Neural crest cell (in vitro differentiated cells): ENCODE measurements at regions not wholly inside any gene's neighbourhood (a gene's known extent, or its start where the extent isn't known, plus 50 kb on each side); places are given as distances from the start of the nearest gene placed in this dataset.
"Not testable (repeated sequence)": the region's sequence is repeated elsewhere in the genome, so short reads cannot be mapped to it uniquely, and the experiment has no call there.

Experiments used
- DNase-seq: peaks from one replicate; pipeline ENCODE4 v3.0.0; 2021; ENCODE audit warnings: low read depth, mixed read lengths, low spot score
- H3K27ac Mint-ChIP-seq: one replicate; pipeline ENCODE4 v1.8.0; 2021; ENCODE audit warnings: mild to moderate bottlenecking, mixed read lengths; ENCODE audit not compliant: unreplicated experiment
- H3K27me3 Mint-ChIP-seq: 2 replicates; pipeline ENCODE4 v1.8.0; 2021; ENCODE audit warnings: low read depth, mild to moderate bottlenecking, mixed read lengths
- H3K36me3 Mint-ChIP-seq: 2 replicates; pipeline ENCODE4 v1.8.0; 2021; ENCODE audit warnings: low read depth, mild to moderate bottlenecking, mixed read lengths
- H3K4me1 Mint-ChIP-seq: 2 replicates; pipeline ENCODE4 v1.8.0; 2021; ENCODE audit warnings: mixed read lengths
- H3K4me3 Mint-ChIP-seq: one replicate; pipeline ENCODE4 v1.8.0; 2021; ENCODE audit warnings: mild to moderate bottlenecking, mixed read lengths
- H3K9me3 Mint-ChIP-seq: 2 replicates; pipeline ENCODE4 v1.8.0; 2021; ENCODE audit warnings: mixed read lengths
- CTCF ChIP-seq: fragments of 200-600 bp; sonication (generic); conservative IDR thresholded peaks from 2 replicates; pipeline ENCODE4 v1.5.0; 2021; ENCODE audit warnings: antibody characterized with exemption, mild to moderate bottlenecking

DNA sequence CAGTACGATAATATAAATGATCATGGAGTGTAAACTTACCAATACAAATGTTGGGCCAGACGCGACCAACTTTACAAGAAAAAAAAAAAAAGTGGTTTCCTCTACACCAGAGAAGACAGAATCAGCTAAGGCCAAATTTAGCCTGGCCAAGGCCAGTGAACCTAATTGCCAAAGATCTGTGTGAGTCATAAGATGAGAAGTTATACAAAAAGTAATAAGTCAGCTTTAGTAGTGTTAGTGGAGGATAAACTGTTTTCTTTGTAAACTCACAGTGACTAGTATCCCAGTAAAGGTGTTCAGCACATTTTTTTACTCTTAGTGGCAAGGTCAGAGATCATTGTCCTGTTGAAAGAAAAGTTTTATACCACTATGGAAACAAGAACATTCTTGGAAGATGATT is 531.4 kb upstream of the TECRL start:
- no peak for TF ChIP-seq CTCF
- Mint-ChIP-seq H3K9me3 (peaks cover 2% of the 10 kb centered on the region), H3K27ac (no peak overlapping the region), H3K4me3 (no peak overlapping the region), H3K27me3 (no peaks in the 10 kb centered on the region), H3K36me3 (no peaks in the 10 kb centered on the region), H3K4me1 (no peaks in the 10 kb centered on the region)
- no peak for DNase-seq

DNA sequence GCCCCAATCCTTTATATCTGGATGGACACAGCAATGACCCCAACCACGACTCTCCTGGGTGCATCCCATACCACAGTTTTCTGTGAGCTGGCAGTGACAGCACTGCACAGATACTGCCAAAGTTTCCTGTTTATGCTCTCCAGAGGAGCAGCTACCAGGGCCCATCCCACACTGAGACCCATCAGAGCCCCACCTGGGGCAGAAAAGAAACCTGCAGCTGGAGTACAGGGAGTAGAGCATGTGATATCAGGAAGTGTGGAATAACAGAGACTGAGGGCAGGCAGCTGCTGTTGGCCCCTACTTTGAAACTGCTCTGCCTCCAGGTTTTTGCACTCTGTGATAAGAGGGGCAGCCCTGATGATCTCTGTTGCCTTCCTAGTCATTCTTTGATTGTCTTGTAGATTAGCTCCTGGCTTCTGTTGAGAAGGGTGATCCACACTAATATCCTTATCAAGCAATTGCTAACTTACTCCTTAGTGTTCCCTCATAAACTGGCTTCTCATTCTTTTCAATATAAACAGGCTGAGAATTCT is 526.3 kb upstream of the TECRL start:
- Mint-ChIP-seq H3K9me3 (peaks cover 2% of the 10 kb centered on the region), H3K4me3 (no peak overlapping the region), H3K4me1 (no peaks in the 10 kb centered on the region), H3K36me3 (no peaks in the 10 kb centered on the region), H3K27me3 (no peaks in the 10 kb centered on the region), H3K27ac (no peak overlapping the region)
- no peak for DNase-seq
- TF ChIP-seq CTCF, result no peak

- Mint-ChIP-seq H3K27me3 (no peaks in the 10 kb centered on the region), H3K4me3 (no peak overlapping the region), H3K27ac (no peak overlapping the region), H3K4me1 (no peaks in the 10 kb centered on the region), H3K9me3 (no peaks in the 10 kb centered on the region), H3K36me3 (no peaks in the 10 kb centered on the region)
- TF ChIP-seq CTCF, result no peak
- no peak for DNase-seq
Measured at GRCh38 chr4:64911846-64912245, 502.6 kb upstream of the TECRL start.

DNA sequence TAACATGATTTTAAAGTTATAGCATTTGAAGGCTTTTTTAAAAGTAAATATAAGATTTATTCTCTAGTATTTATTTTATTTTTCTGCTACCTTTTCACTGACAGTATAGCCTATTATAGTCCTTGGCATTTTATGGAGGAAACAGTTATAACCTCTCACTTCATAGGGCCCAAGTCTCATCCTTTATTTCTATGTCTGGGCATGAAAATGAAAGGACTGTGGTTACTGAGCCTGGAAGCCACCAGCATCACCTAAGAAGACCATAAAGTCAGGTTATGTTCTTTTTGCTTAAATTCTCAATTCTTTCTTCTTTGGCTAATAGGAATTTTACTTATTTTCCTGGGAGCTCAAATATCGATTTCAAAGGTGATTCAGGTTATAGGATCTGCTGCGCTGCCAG is 494.7 kb upstream of the TECRL start:
- no peak for TF ChIP-seq CTCF
- H3K36me3 Mint-ChIP-seq, result no peaks in the 10 kb centered on the region
- DNase-seq, result no peak
- no peak overlapping the region for H3K27ac Mint-ChIP-seq
- H3K27me3 Mint-ChIP-seq, result no peaks in the 10 kb centered on the region
- no peaks in the 10 kb centered on the region for H3K4me1 Mint-ChIP-seq
- H3K9me3 Mint-ChIP-seq, result peaks cover 2% of the 10 kb centered on the region
- H3K4me3 Mint-ChIP-seq, result no peak overlapping the region

DNA sequence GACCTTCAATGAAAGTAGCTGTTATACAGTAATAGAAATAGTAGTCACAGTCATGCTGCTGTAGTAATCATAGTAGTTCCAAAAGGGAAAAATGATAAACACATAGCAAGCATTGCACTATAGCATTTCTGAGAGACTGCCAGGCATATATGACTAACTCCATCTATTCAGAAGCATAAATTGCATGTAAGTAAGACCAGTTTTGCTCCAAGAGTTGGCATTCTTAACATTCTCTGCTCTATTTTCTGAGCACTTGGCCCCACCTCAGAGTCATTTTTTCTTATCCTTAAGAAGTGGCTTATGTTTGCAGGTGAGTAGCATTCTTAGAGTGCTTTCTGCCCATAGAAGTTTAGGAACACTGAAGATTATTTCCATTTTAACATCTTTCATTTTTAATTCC is 490.3 kb upstream of the TECRL start:
- no peak for TF ChIP-seq CTCF
- H3K9me3 Mint-ChIP-seq, result peaks cover 2% of the 10 kb centered on the region
- H3K27ac Mint-ChIP-seq, result no peak overlapping the region
- no peaks in the 10 kb centered on the region for H3K27me3 Mint-ChIP-seq
- no peak for DNase-seq
- no peak overlapping the region for H3K4me3 Mint-ChIP-seq
- H3K4me1 Mint-ChIP-seq, result no peaks in the 10 kb centered on the region
- H3K36me3 Mint-ChIP-seq, result no peaks in the 10 kb centered on the region

GRCh38 chr4:64899030-64899429 is 489.8 kb upstream of the TECRL start:
- not testable (repeated sequence) for DNase-seq, H3K4me1 Mint-ChIP-seq, H3K27ac Mint-ChIP-seq, H3K36me3 Mint-ChIP-seq, H3K4me3 Mint-ChIP-seq, H3K27me3 Mint-ChIP-seq, H3K9me3 Mint-ChIP-seq
